ENCODE measurements at regions not wholly inside any gene's neighbourhood (a gene's known extent, or its start where the extent isn't known, plus 50 kb on each side); places are given as distances from the start of the nearest gene placed in this dataset.

DNA sequence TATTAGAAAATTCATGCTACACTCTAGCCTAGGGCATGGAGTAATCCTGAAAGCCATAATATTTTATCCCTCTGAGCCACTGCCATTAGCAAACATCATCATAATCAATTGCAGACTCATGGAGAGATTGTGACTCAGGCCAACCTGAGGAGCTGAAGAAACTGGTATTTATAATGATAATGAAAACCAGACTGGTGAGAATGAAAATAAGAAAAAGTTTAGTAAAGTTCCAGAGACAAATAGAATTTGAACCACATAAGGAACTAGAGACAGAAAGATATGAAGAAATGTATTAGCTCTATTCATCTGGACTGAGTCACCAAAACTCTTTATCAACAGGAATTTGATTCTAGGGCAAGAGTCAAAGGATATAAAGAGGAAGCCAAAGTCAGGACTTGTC is 158.7 kb downstream of the DRD1 start:
- no peak for DNase-seq (ENCODE audit: low read depth)

DNA sequence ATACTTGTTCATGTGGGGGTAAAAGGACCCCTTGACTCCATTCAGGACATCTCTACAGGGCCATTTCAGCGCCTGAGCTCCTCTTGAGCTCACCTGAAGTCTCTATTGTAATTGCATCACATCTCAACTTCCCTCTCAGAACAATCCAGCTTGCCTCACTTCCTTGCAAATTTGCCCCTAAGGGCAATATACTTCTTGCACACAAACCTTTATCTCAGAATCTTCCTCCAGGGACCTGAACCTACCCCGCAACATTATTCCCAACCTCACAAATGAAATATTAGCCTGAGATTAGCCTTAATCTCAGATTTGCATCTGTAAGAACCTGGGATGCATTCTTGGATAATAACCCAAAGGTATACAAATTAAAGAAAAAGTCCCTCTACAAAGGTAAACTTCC is 159.2 kb downstream of the DRD1 start:
- DNase-seq (ENCODE audit: low read depth), result no peak

DNA sequence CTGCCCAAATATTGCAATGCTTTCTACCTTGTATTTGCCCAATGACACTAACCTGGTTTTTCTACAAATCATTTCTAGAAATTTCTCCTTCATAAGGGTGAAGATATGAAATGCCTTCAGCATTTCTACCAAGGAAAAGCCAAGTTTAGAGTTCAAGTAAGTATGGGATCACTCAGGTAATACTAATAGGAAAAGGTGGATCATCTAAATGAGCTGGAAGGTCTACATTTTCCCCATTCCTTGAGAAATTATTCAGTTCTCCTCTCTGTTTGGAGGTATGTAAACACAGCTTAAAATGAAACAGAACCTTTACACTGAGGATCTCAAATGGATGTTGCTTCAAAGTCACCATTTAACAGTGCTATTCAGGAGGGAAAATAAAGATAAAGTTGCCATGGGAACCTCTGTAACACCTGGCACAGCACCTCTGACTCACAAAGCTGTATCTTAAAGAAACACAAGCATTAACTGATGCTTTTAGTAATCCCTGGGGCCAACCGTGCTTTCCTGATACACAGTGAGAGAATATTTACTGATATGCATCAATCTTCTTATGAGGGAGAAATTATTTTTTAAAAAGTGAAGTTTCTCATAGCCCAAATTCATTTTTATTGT is 161.3 kb downstream of the DRD1 start:
- DNase-seq (ENCODE audit: low read depth), result no peak

DNA sequence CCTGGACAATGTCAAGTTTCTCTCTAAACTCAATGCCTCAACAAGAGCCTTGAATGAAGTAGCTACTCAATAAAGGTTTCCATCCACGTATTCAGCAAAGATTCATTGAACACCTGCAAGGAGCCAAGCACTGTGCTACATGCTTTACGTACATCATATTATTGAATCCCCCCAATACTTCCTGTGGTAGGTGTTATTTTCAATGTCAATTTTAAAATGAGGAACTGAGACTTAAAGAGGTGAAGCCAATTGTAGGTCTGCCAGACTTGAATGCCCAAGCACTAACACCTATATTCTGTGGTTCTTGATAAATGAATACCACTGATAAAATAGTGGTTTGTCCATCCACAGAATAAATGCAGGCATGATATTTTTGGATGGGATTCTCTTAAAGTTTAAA is 162.3 kb downstream of the DRD1 start:
- no peak for DNase-seq (ENCODE audit: low read depth)

DNA sequence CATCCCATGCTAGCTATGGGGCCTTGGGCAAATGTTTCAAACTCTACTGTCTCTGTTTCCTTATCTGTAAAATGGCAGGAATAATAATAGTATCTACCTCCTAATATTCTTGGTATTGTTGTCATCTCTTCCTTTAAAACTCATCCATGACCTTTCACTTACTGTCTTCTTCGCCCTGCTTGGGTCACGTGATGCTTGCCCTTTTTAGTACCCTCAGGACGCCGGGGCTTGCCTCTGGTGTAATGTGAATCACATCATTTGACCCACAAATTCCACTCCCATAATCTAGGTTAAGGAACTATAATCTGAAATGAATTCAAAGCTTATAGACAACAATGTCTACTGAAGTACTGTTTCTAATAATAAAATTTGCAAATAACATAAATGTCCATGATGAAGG is 162.7 kb downstream of the DRD1 start:
- no peak for DNase-seq (ENCODE audit: low read depth)

DNA sequence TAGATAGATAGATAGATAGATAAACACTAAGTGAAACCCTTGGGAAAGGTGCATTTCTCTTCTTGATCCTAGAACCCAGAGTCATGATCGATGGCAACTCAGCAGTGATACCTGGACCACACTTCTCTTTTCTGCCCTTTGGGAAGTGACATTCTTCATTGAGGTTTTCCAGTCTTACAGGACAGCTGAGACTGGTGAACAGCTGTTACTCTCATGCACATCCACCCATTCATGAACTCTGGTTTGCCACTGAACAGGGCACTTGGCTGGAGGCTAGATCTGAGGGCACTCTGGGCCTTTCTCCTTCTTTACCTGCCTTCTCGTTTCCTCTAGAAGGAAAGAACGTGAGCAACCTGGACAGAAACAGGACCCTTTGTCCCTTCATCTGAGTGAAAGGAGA is 164.5 kb downstream of the DRD1 start:
- no peak for DNase-seq (ENCODE audit: low read depth)

DNA sequence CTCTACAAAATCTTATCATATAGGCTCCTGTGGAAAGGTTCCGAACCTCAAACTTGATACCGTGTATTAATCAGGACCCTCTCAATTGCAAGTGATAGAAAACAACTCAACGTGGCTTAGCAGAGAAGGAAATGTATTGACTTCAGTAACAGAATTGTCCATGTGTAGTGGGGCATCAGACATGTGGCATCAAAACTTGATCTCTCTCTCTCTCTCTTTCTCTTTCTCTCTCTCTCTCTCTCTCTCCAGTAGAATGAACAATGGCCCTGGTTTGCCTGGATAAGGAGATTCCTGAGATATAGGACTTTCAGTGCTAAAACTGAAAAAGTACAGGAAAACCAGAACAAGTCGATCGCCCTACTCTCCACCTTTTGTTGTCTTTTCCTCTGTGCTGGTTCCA is 168.2 kb downstream of the DRD1 start:
- no peak for DNase-seq (ENCODE audit: low read depth)

DNA sequence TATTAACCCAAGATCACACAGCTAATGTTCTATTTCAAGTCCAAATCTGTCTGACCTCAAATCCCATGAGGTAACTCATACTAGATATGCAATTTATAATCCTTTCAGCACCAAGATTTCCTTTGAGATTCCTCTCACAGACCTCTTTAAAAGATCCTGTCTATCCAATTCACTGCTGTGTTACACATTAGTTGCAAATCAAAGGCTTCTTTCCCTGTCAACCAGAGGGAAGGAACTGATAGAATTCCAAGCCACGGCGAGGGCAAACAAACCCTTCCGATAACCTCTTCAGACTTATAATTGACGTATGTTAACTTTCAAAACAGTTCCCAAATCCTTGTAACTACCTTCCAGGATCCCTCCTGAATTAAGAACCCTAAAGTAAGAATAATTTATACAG is 168.9 kb downstream of the DRD1 start:
- DNase-seq (ENCODE audit: low read depth), result no peak

DNA sequence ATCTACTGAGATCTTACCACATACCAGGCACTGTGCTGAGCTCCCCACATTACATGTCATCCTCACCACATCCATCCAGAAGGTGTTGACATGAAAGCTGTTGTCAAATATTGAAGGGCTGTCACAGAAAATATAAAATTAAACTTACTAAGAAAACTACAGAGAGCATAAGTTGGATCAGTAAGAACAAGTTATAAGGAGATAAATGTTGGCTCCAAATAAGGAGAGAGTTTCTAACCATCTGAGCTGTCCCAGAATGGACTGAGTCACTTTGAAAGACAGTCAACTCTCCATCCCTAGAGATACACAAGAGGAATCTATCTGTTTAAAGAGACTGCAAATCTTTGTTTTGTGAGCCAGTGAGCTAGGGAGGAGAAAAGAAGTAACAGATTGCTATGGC is 169.8 kb downstream of the DRD1 start:
- DNase-seq (ENCODE audit: low read depth), result no peak

DNA sequence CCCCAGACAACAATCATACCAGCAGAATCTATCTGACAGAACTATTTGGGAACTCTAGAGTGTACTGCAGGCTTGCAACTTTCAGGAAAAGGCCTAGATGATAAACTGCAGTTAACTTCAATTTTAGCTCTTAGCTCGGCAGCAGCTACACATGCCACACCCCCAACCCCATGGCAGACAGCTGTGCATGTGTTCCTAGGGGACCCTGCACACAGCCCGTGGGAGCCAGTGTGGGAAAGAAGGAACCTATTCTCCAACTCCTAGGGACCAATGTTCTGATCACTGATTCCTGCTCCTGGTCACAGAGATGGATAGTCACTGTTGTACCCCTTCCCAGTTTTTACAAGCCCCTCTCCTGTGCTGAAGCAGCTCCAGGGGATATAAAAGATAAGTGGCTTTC is 179.6 kb downstream of the DRD1 start:
- DNase-seq (ENCODE audit: low read depth), result no peak

DNA sequence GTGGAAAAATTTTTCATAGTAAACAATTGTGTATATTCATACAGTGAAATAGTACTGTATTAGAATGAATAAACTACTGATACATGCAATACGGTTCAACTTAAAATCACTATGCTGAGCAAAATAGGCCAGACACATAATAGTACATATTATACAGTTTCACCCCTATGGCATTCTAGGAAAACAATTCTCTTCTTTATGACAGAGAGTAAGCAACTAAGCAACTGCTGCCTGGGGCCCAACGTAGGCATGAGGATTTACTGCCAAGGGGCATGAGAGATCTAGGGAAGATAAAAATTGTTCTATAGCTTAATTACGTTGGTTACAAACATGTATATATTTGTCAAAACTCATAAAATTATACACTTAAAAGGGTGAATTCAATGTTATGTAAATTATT is 180.2 kb downstream of the DRD1 start:
- DNase-seq (ENCODE audit: low read depth), result no peak

DNA sequence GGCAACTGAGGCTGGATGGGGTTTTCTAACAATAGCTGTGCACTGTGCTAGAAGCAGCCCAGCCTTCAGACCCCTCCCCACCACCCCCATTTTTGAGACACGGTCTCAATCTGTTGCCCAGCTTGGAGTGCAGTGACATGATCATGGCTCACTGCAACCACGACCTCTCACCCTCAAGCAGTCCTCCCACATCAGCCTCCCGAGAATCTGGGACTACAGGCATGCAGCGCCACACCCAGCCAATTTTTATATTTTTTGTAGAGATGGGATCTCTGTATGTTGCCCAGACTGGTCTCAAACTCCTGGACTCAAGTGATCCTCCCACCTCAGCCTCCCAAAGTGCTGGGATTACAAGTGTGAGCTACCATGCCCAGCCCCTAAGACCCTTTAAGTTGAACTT is 182.5 kb downstream of the DRD1 start:
- no peak for DNase-seq (ENCODE audit: low read depth)

DNA sequence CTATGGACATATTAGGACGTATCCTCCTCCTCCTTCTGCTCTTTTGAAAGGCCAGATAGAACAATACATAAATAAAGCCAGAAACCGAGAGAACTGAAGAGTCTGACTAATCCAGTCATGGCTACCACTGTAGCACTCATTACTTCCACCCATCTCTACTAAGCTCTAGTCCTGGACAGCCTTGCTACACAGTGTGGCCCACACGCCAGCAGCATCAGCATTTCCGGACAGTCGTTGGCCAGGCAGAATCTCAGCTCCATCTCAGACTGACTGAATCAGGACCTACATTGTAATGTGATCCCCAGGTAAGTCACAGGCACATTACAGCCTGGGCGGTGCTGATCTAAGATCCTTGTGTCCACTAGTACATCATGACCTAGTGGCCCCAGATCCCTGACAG is 182.9 kb downstream of the DRD1 start:
- no peak for DNase-seq (ENCODE audit: low read depth)

DNA sequence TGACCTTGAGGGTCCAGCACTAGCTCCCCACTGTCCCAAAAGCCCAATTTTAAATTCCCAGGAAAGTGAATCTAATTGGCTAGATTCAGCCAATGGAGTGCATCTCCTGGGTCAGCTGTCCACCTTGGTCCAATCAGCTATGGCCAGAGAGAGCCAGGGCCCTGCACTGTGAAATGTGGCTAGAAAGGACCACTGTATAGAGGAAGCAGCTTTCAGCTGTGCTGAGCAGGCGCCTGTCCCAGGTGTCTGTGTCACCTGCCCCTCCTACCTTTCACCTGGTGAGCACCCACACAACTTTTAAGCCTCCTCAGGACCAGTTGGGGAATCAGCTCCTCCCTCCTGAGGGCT is 186.2 kb downstream of the DRD1 start:
- DNase-seq (ENCODE audit: low read depth), result no peak

DNA sequence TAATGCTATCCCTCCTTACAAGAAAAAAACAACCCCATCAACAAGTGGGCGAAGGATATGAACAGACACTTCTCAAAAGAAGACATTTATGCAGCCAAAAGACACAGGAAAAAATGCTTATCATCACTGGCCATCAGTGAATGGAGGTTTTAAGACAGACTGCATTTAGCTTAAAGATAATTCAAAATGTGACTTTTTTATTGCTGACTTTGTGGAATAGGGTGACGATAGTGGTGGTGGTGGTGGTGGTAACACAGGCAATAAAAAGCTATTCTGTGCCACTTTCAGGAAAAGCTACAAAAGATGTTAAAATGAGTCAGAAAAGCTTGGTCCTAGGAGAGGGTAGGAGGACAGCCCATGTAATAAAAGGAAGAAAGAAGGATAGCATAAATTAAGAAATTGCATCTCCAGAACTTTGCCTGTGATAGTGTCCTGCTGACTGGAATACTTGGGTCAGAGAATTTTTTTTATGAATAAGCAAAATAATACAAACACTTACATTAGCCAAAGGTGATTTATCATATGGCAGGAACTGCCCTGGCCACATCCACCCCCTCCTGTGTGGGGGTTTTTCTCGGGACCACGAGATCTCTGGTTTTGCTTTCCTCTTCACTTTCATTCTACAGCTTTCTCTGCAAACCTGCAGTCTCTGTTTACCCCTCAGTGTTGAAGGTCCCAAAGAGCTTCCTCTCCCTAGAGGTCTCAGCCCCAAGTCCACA is 186.7 kb downstream of the DRD1 start:
- no peak for DNase-seq (ENCODE audit: low read depth)

DNA sequence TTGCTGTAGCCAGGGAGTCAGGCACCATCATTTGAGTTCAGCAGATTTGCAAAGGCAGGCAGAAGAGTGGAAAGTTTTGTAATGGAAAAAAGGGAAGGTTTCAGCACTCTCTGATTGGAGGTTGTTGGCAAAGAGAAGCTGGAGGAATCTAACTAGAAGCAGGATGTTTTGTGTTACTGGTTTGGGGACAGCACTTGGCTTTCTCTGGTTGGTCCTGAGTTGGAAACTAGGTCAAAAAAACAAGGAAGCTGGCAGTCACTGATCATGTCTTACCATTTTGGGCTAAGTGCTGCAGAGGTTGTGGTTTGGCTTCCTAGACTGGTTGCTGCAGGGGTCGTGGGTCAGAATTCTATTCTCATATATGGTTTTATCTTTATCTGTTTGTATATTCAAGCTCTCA is 189.8 kb downstream of the DRD1 start:
- no peak for DNase-seq (ENCODE audit: low read depth)

DNA sequence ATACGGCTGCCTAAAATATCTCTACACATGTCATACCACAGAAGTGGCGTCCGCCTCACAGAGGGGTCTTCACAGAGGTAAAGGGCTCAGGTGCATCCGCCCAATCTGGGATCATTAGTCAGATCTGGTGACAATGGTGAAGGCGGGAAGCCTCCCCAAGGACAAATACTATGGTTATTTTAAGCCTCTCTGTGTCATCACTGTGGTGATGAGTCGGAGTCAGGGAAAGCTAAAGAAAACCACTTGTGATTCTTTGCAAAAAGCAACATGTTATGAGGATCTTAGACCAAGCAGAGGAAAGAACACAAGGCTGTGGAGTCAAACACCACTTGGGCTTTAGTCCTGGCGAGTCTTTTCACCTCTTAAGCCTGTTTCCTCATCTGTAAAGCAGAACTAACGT is 190.4 kb downstream of the DRD1 start:
- DNase-seq (ENCODE audit: low read depth), result no peak

DNA sequence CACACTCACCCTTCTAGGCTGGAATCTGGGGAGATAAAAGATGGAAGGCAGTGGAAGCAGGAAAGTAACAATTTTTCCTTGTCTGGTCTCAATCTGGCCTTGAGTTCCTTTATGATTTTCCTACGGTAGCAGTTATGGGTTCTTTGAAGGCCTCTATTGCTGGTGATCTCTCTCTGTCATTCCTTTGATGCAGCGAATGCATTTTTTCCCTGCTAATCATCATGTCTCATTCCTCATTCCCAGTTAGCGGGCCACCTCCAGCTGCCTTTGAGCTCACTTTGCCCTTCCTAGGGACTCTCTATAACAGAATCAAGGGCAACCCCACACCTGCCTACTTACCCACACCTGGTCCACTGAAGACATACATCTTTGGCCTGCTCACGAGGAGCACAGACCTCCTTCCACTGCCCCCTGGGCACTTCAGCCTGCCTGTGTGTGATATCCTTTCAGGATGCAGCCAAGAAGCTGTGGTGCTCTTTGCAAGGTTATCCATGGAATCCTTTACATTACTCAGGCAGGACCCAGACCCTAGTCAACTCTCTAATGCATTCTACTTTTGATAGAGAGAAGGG is 191.7 kb downstream of the DRD1 start:
- DNase-seq (ENCODE audit: low read depth), result no peak

DNA sequence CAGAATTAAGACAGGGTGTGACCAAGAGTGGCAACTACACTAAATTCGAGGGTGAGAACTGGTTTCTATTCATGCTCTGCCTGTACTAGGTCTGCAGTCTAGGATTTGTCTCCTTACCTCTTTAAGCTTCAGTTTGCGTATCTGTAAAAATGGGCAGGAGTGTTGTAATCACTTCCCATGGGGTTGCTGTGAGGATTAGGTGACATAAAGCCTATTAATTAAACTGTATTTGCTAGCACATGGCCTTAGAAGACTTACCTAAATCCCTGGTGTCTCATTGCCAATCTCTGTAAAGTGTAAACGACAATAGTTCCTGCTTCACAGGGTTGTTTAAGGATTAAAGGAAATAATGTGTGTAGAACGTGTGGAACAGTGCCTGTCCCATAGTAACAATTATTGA is 193.6 kb downstream of the DRD1 start:
- no peak for DNase-seq (ENCODE audit: low read depth)

DNA sequence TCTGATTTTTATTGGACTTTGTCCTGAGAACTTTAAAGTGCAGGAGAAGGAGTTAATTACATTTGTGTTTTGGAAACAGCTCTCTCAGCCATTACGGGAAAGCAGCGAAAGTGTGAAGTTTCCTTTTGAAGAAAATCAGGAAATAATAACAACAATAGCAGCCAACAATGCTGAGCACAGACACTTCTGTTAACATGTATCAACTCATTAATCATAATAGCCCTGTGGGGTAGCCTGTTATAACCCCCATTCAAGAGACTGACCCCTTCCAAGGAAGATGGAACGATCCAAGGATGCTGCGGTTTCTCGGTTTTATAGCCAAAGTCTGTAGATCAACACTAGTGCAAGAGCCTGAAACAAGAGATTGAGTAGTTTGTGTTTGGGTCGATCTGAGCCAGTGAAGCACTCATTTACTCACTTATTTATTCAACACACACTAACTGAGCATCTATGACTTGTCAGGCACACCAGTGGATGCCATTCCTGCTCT is 195.5 kb downstream of the DRD1 start:
- no peak for DNase-seq (ENCODE audit: low read depth)

DNA sequence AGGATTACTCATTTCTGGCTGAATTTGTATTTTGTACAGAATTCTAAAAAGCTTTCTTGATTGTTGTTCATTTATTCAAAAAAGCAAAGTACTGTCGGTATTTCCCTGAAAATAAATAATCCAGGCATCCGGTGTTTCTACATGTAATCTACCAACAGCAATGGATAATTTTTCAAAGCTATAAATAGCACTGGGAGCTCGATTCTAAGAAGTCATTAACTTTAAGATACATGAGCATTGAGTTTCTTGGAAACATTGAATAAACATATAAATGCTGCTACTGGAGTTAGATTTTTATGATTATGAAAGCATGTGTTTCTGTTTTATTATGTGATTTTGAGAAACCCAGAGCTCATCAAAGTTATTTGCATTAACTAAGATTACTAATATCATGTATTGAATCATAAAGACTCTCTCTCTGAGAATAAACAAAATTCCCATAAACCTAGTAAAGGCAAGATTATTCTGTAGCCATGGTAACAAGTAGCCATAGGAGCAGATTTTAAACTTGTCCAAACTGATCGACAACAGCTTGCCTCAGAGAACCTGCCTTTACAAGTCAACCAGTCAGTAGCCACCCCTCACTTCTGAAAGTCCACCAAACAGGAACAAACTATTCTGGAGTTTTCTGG is 197.0 kb downstream of the DRD1 start:
- DNase-seq (ENCODE audit: low read depth), result no peak

DNA sequence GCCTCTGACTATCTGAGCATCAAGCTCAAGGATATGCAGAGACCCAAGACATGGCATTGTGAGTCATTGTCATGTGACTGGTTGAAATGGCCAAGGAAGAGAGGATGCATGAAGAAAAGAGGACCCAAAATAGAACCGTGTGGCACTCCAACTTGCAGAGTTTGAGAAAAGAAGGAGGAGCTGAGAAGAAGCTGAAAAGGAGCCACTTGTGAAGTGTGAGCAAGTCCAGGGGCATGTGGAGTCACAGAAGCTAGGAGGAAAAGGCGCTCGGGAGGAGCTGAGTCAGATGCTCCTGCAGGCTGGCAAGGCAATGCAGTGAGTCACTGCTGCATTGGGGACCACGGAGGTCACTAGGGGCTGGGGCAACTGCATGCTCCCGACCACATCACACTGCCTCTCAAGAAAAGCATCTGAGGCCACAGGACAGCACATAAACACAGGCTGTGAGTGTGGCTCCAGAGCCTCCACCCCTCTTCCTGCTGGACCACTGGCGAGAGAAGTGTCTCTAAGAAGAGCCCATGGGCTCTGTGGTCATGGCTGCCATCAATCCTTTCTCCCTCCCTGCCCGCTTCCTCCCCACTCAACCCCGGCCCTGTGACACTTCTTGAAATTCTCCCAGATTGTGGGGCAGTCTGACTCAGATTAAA is 197.6 kb downstream of the DRD1 start:
- peak; percentile 39 for DNase-seq (ENCODE audit: low read depth)

DNA sequence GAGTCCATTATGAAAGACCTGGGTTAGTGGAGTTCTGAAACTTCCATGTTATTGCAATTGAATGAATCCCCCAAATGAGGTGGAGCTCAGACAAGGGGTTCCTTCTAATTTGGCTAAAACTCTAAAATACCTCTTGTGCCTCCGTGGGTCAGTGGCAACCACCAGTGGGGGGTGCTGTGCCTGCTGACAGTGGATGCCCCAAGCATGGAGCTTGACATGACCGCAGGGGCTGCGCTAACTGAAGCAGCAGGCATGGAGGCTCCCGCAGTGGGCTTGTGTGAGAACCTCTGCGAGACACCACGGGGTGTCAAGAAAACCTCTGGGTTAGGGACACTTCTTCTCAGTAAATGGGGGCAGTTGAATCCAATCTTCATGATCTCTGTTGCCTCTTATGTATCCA is 200.5 kb downstream of the DRD1 start:
- DNase-seq (ENCODE audit: low read depth), result no peak
